ENCODE measurements at regions not wholly inside any gene's neighbourhood (a gene's known extent, or its start where the extent isn't known, plus 50 kb on each side); places are given as distances from the start of the nearest gene placed in this dataset.

GRCh38 chr7:12772768-12773167 is 85.3 kb downstream of the ARL4A start:
- TF ChIP-seq EZH2 (IDR thresholded peaks at IDR 0.05; ENCODE audit: borderline replicate concordance, low read depth, low read length, poor library complexity, severe bottlenecking), result no peak
- no peak for TF ChIP-seq CTCF (conservative IDR thresholded peaks at IDR 0.05; ENCODE audit: low read depth, low read length)
